Aorta (tissue), 5 donors: ENCODE measurements at regions not wholly inside any gene's neighbourhood (a gene's known extent, or its start where the extent isn't known, plus 50 kb on each side); places are given as distances from the start of the nearest gene placed in this dataset.

Source experiments
- ATAC-seq: fragments of 200-7000 bp; cut with Tn5 transposase; one replicate; pipeline ENCODE4 v1.9.1; 2022; ENCODE audit warnings: moderate library complexity; ENCODE audit not compliant: low FRiP score
- DNase-seq, 2 donors: peaks; one replicate each; pipeline ENCODE4 v3.0.0-alpha.2; 2020
- H3K27ac ChIP-seq, 2 donors: one replicate each; pipeline ENCODE4 v1.5.1; 2013; ENCODE audit warnings: low read length in 2 of 2, mild to moderate bottlenecking in 2 of 2, moderate library complexity in 2 of 2, control low read depth in 1 of 2, inconsistent platforms in 1 of 2, low read depth in 1 of 2
- H3K27me3 ChIP-seq, 2 donors: one replicate each; pipeline ENCODE4 v1.6.1; 2013; ENCODE audit warnings: control low read depth in 1 of 2, low read length in 1 of 2, mild to moderate bottlenecking in 1 of 2, moderate library complexity in 1 of 2; ENCODE audit not compliant: insufficient read depth in 2 of 2, control insufficient read depth in 1 of 2
- H3K36me3 ChIP-seq, 2 donors: one replicate each; pipeline ENCODE4 v1.6.1; 2013; ENCODE audit warnings: control low read depth in 1 of 2, low read length in 1 of 2, mild to moderate bottlenecking in 1 of 2; ENCODE audit not compliant: insufficient read depth in 2 of 2, control insufficient read depth in 1 of 2
- H3K4me1 ChIP-seq, 2 donors: one replicate each; pipeline ENCODE4 v1.6.1; 2013; ENCODE audit warnings: low read length in 2 of 2, control low read depth in 1 of 2, mild to moderate bottlenecking in 1 of 2, moderate library complexity in 1 of 2; ENCODE audit not compliant: insufficient read depth in 2 of 2, control insufficient read depth in 1 of 2
- H3K4me3 ChIP-seq, 2 donors: one replicate each; pipeline ENCODE4 v1.5.1; 2013; ENCODE audit warnings: low read length in 2 of 2, control low read depth in 1 of 2, mild to moderate bottlenecking in 1 of 2
- H3K9me3 ChIP-seq: one replicate; pipeline ENCODE4 v1.6.1; 2013; ENCODE audit warnings: mild to moderate bottlenecking, low read length; ENCODE audit not compliant: control insufficient read depth
- WGBS, 2 donors: extraction: QIAGEN DNeasy Blood & Tissue Kit; methylation state at CpG; one replicate each; pipeline ENCODE4 v1.1.7; 2013; 5-methylcytosine and 5-hydroxymethylcytosine counted together
- intact Hi-C, 2 donors: fragments of 100-400 bp; cut with DNase I; formaldehyde crosslinking; loops; one replicate each; pipeline versions ENCODE4 v1.14.2 to v1.15.0; 2022
- donor health status: healthy with polysubstance abuse.
- donor health status: Bipolar disorder and iron deficiency.
- donor health status: DM: no; HTN: no; CAD: no.
- donor health status: DM: no; HTN: no; CAD: no.
- donor health status: DM: yes; HTN: yes; CAD: no.

- DNase-seq (no peak), ATAC-seq (no peak)
- H3K9me3 ChIP-seq = no peaks in the 10 kb centered on the region
- H3K36me3 ChIP-seq = no peaks in the 10 kb centered on the region
- no peaks in the 10 kb centered on the region for H3K4me1 ChIP-seq
- 39 to 41% methylated on average over 13 of the region's 13 CpGs for WGBS, 2 donors
- no peaks in the 10 kb centered on the region for H3K27me3 ChIP-seq
- H3K4me3 ChIP-seq = no peak overlapping the region
- no peak overlapping the region for H3K27ac ChIP-seq
- intact Hi-C loops = no loop called here
Measured at GRCh38 chr16:5851393-5851982, 753.9 kb upstream of the EEF2KMT start.

DNA sequence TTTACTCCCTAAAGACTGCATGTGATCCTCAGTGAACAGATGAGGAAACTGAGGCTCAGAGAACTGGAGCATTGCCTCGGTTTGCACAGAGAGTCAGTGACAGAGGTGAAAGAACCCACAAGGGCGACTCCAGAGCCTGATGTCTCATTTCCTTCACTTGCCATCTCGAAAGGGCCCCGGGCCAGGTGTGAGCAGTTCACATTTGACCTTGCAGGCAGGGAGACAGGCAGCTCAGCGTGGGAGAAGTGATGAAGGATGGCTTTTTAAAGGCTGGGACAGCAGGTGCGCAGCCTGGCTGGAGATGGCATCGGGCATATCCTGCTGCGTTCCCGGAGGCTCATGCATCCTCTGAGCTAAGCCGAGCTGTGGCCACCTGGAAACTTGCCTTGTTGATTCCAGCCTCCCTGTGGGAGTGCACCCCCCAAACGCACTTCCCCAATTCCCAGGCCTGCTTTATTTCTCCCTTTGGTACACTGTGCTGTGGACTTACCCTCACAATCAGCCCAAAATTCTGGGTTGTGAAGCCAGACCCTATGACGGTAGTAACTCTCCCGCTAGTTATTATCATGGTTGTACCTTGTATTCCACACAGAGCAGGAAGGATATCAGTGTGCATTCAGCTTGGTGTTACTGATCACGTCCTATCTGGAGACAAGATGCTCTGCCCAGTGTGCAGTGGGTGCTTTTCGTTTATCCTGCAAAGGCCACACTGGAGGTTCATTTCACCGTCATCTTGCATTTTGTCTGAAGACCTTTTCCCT is 753.2 kb upstream of the EEF2KMT start:
- no peak for DNase-seq
- no peaks in the 10 kb centered on the region for H3K36me3 ChIP-seq
- no peaks in the 10 kb centered on the region for H3K4me1 ChIP-seq
- 63 to 71% methylated on average over 16 of the region's 16 CpGs for WGBS, 2 donors
- intact Hi-C loops = no loop called here
- H3K27ac ChIP-seq = no peak overlapping the region
- no peak overlapping the region for H3K4me3 ChIP-seq
- no peaks in the 10 kb centered on the region for H3K9me3 ChIP-seq
- H3K27me3 ChIP-seq = no peaks in the 10 kb centered on the region
- no peak for ATAC-seq

GRCh38 chr16:5845046-5845445 is 747.5 kb upstream of the EEF2KMT start:
- no peaks in the 10 kb centered on the region for H3K9me3 ChIP-seq
- 50 to 58% methylated on average over 3 of the region's 3 CpGs for WGBS, 2 donors
- no peaks in the 10 kb centered on the region for H3K36me3 ChIP-seq
- intact Hi-C loops = no loop called here
- H3K4me3 ChIP-seq = no peak overlapping the region
- H3K27me3 ChIP-seq = no peaks in the 10 kb centered on the region
- ATAC-seq (no peak), DNase-seq (no peak)
- no peaks in the 10 kb centered on the region for H3K4me1 ChIP-seq
- H3K27ac ChIP-seq = no peak overlapping the region

DNA sequence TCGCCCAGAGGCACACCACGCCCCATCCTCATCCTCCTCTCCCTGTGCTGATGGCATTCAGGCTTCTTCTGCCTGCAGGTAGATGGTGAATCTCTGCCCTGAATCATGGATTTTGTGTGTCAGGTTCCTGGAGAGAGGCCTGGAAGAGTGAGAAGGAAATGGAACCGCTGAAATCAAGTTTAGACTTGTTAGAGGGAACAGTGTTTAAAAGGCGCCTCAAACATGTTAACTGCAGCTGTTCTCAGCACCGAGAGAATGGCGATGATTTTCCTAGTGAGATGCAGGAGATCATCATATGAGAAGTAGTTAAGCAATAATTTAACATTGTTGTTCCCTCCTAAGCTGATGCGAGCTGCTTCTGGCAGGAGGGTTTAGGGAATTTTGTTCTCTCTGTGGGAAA is 744.4 kb upstream of the EEF2KMT start:
- Histone ChIP-seq H3K27ac (no peak overlapping the region), H3K4me1 (no peaks in the 10 kb centered on the region), H3K4me3 (no peak overlapping the region), H3K27me3 (no peaks in the 10 kb centered on the region), H3K36me3 (no peaks in the 10 kb centered on the region), H3K9me3 (no peaks in the 10 kb centered on the region)
- DNase-seq = no peak
- intact Hi-C loops = no loop called here
- no peak for ATAC-seq
- WGBS, 2 donors = 75 to 76% methylated on average over 7 of the region's 7 CpGs

DNA sequence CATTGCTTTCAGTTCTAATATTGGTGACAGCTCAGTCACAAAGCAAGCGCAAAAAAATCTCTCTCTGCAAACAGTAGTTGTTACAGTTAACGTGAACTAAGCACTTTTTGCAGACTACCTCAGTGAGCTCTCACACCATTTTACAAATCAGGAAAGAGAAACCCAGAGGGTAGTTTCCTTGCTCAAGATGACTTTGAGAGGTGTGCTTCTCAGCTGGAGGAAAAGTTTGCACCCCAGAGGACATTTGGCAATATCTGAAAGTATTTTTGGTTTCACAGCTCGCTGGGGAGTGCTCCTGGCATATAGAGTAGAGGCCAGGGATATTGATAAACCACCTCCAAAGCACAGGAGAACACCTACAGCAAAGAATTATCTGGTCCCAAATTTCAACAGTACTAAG is 741.1 kb upstream of the EEF2KMT start:
- H3K4me3 ChIP-seq = no peak overlapping the region
- ATAC-seq (no peak), DNase-seq (no peak)
- no peak overlapping the region for H3K27ac ChIP-seq
- no peaks in the 10 kb centered on the region for H3K4me1 ChIP-seq
- intact Hi-C loops = no loop called here
- H3K9me3 ChIP-seq = no peaks in the 10 kb centered on the region
- no peaks in the 10 kb centered on the region for H3K36me3 ChIP-seq
- no peaks in the 10 kb centered on the region for H3K27me3 ChIP-seq
- 76 to 80% methylated on average over 3 of the region's 3 CpGs for WGBS, 2 donors

DNA sequence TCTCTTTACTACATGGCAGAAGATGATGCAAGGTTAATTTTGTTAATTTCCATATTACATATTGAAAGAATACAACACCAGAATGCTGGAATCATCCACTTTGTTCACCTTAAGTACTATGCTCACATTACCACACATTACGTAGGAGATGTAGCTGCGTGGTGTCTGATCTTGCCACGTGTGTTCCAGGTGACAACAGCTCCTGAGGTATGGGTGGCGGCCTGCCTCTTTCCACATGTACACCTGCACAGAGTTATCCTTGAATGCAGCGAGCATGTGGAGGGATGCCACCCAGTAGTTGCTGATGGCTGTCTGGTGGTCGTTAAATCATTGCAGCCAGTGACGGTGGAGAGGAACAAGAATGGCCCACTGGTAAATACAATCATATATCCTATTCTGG is 740.5 kb upstream of the EEF2KMT start:
- no peak overlapping the region for H3K27ac ChIP-seq
- no peaks in the 10 kb centered on the region for H3K36me3 ChIP-seq
- no peak overlapping the region for H3K4me3 ChIP-seq
- DNase-seq = no peak
- intact Hi-C loops = no loop called here
- WGBS, 2 donors = 83 to 85% methylated on average over 7 of the region's 7 CpGs
- no peak for ATAC-seq
- no peaks in the 10 kb centered on the region for H3K27me3 ChIP-seq
- H3K9me3 ChIP-seq = no peaks in the 10 kb centered on the region
- H3K4me1 ChIP-seq = no peaks in the 10 kb centered on the region

GRCh38 chr16:5837007-5837670 is 739.5 kb upstream of the EEF2KMT start:
- WGBS, 2 donors = 63 to 68% methylated on average over 8 of the region's 8 CpGs
- DNase-seq = no peak
- Histone ChIP-seq H3K27ac (no peak overlapping the region), H3K9me3 (no peaks in the 10 kb centered on the region), H3K36me3 (no peaks in the 10 kb centered on the region), H3K27me3 (no peaks in the 10 kb centered on the region), H3K4me3 (no peak overlapping the region), H3K4me1 (no peaks in the 10 kb centered on the region)
- intact Hi-C loops = no loop called here
- no peak for ATAC-seq

DNA sequence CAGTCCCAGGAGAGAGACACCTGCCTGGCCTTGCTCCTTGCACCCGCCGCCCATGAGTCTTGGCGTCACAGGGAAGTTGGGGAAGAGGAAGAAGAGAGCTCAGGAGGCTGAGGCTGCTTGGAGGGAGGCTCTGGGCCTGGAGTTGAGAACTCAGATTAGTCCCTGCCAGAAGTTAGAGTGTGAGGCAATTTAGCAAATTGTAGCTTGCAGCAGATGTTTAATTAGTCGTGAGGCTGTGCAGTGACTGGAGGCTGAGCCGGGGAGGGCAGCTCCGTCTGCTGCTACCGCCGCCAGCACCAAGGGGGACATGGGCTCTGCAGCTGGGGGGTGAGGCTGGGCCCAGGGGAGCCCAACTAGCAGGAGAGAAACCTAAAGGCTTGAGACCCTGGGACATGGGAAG is 738.3 kb upstream of the EEF2KMT start:
- Histone ChIP-seq H3K4me3 (no peak overlapping the region), H3K4me1 (no peaks in the 10 kb centered on the region), H3K36me3 (no peaks in the 10 kb centered on the region), H3K27ac (no peak overlapping the region), H3K27me3 (no peaks in the 10 kb centered on the region), H3K9me3 (no peaks in the 10 kb centered on the region)
- DNase-seq = no peak
- ATAC-seq = no peak
- intact Hi-C loops = no loop called here
- WGBS, 2 donors = 66 to 72% methylated on average over 8 of the region's 8 CpGs

- WGBS, 2 donors = 65 to 75% methylated on average over 1 of the region's 1 CpG
- intact Hi-C loops = no loop called here
- ATAC-seq = no peak
Measured at GRCh38 chr16:5826332-5826731, 728.7 kb upstream of the EEF2KMT start.

More at GRCh38 chr16:5826332-5826731, 728.7 kb upstream of the EEF2KMT start:
- H3K4me3 ChIP-seq = no peak overlapping the region
- no peak for DNase-seq
- no peaks in the 10 kb centered on the region for H3K36me3 ChIP-seq
- no peaks in the 10 kb centered on the region for H3K4me1 ChIP-seq
- H3K9me3 ChIP-seq = peaks cover 1% of the 10 kb centered on the region
- no peaks in the 10 kb centered on the region for H3K27me3 ChIP-seq
- no peak overlapping the region for H3K27ac ChIP-seq
